ENCODE measurements at regions not wholly inside any gene's neighbourhood (a gene's known extent, or its start where the extent isn't known, plus 50 kb on each side); places are given as distances from the start of the nearest gene placed in this dataset.

DNA sequence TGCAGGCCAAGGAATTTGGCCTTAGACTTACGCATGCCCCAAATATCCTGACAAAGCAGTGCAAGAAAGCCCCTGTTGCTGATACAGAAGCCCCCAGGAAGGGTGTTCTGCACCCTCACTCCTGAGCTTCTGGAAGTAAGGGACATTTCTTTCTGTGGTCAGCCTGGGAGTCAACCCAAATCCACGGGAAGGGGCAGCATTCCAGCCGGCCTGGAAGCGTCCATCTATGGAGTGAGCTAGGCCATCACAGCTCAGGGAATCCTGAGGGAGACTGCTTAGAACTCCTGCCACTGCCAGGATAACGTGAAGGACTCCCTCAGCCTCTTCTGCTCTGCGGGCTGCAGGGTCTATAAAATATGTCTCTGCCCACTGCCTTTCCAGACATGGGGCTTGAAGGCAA lies 173.9 kb downstream of the ANAPC1 start (continued):
- TF ChIP-seq CTBP2 (IDR thresholded peaks at IDR 0.05; ENCODE audit: borderline replicate concordance, insufficient read depth, insufficient read length, low read length) (no peak), SIX5 (IDR thresholded peaks at IDR 0.05; ENCODE audit: low read depth, low read length) (no peak)

Data from H1 (cell line).